H9 (cell line): ENCODE measurements at regions not wholly inside any gene's neighbourhood (a gene's known extent, or its start where the extent isn't known, plus 50 kb on each side); places are given as distances from the start of the nearest gene placed in this dataset.

Source experiments
- DNase-seq: peaks from one replicate; pipeline ENCODE4 v3.0.0-alpha.2; 2017
- H2AFZ ChIP-seq: one replicate; pipeline ENCODE4 v1.6.1; 2013; ENCODE audit warnings: mild to moderate bottlenecking, low read length, control low read depth, moderate library complexity
- H2AK5ac ChIP-seq: 2 replicates; pipeline ENCODE4 v1.6.1; 2013; ENCODE audit warnings: low read length, control low read depth, mixed read lengths; ENCODE audit not compliant: insufficient read length
- H2BK120ac ChIP-seq: one replicate; pipeline ENCODE4 v1.6.1; 2013; ENCODE audit warnings: low read depth, mild to moderate bottlenecking, low read length, control low read depth, inconsistent platforms; ENCODE audit not compliant: poor library complexity, severe bottlenecking
- H2BK12ac ChIP-seq: 2 replicates; pipeline ENCODE4 v1.6.1; 2013; ENCODE audit warnings: low read length, control low read depth, mixed read lengths, low read depth; ENCODE audit not compliant: insufficient read length
- H2BK15ac ChIP-seq: 2 replicates; pipeline ENCODE4 v1.6.1; 2013; ENCODE audit warnings: low read depth, low read length, control low read depth
- H2BK20ac ChIP-seq: one replicate; pipeline ENCODE4 v1.6.1; 2013; ENCODE audit warnings: low read depth, mild to moderate bottlenecking, low read length, control low read depth, inconsistent platforms; ENCODE audit not compliant: poor library complexity, severe bottlenecking
- H2BK5ac ChIP-seq: 2 replicates; pipeline ENCODE4 v1.6.1; 2013; ENCODE audit warnings: low read length, control low read depth, mixed read lengths; ENCODE audit not compliant: insufficient read length
- H3K14ac ChIP-seq: 2 replicates; pipeline ENCODE4 v1.6.1; 2013; ENCODE audit warnings: low read length, control low read depth; ENCODE audit not compliant: insufficient read depth
- H3K18ac ChIP-seq: 2 replicates; pipeline ENCODE4 v1.6.1; 2013; ENCODE audit warnings: low read depth, mild to moderate bottlenecking, mixed read lengths, low read length, control low read depth; ENCODE audit not compliant: insufficient read length
- H3K23ac ChIP-seq: 2 replicates; pipeline ENCODE4 v1.6.1; 2013; ENCODE audit warnings: low read length, control low read depth, mixed read lengths, low read depth; ENCODE audit not compliant: insufficient read length
- H3K23me2 ChIP-seq: 2 replicates; pipeline ENCODE4 v1.6.1; 2013; ENCODE audit warnings: low read depth, mild to moderate bottlenecking, mixed read lengths, low read length, control low read depth; ENCODE audit not compliant: insufficient read length, poor library complexity, severe bottlenecking
- H3K27ac ChIP-seq: 2 replicates; pipeline ENCODE4 v1.5.1; 2013; ENCODE audit warnings: low read length, control low read depth, mixed read lengths, low read depth; ENCODE audit not compliant: insufficient read length
- H3K27me3 ChIP-seq: 2 replicates; pipeline ENCODE4 v1.6.1; 2013; ENCODE audit warnings: low read length, control low read depth, inconsistent platforms; ENCODE audit not compliant: insufficient read depth
- H3K4ac ChIP-seq: 2 replicates; pipeline ENCODE4 v1.6.1; 2013; ENCODE audit warnings: low read depth, mild to moderate bottlenecking, control low read depth, inconsistent platforms, low read length, moderate library complexity
- H3K4me1 ChIP-seq: 2 replicates; pipeline ENCODE4 v1.6.1; 2013; ENCODE audit warnings: low read length, control low read depth, inconsistent platforms; ENCODE audit not compliant: insufficient read depth
- H3K4me2 ChIP-seq: 2 replicates; pipeline ENCODE4 v1.6.1; 2013; ENCODE audit warnings: low read length, control low read depth, mixed read lengths; ENCODE audit not compliant: insufficient read length, insufficient read depth
- H3K56ac ChIP-seq: 2 replicates; pipeline ENCODE4 v1.6.1; 2013; ENCODE audit warnings: low read depth, mild to moderate bottlenecking, mixed read lengths, low read length, control low read depth; ENCODE audit not compliant: insufficient read length
- H3K79me1 ChIP-seq: 2 replicates; pipeline ENCODE4 v1.6.1; 2013; ENCODE audit warnings: low read depth, mild to moderate bottlenecking, moderate library complexity, low read length, control low read depth, inconsistent platforms; ENCODE audit not compliant: insufficient read depth, poor library complexity, severe bottlenecking
- H3K79me2 ChIP-seq: 2 replicates; pipeline ENCODE4 v1.6.1; 2013; ENCODE audit warnings: low read length, control low read depth, inconsistent platforms; ENCODE audit not compliant: insufficient read depth
- H3K9ac ChIP-seq: 2 replicates; pipeline ENCODE4 v1.6.1; 2013; ENCODE audit warnings: low read length, control low read depth, mixed read lengths; ENCODE audit not compliant: insufficient read length; ENCODE audit errors: extremely low read depth
- H3K9me3 ChIP-seq: one replicate; pipeline ENCODE4 v1.6.1; 2013; ENCODE audit warnings: low read depth, low read length, inconsistent platforms; ENCODE audit not compliant: control insufficient read depth
- H3T11ph ChIP-seq: one replicate; pipeline ENCODE4 v1.6.1; 2013; ENCODE audit warnings: mild to moderate bottlenecking, low read length, control low read depth, inconsistent platforms
- H4K20me1 ChIP-seq: one replicate; pipeline ENCODE4 v1.6.1; 2013; ENCODE audit not compliant: control insufficient read depth, insufficient read length, insufficient read depth
- H4K5ac ChIP-seq: 2 replicates; pipeline ENCODE4 v1.6.1; 2013; ENCODE audit warnings: low read depth, mild to moderate bottlenecking, mixed read lengths, low read length, control low read depth; ENCODE audit not compliant: insufficient read length
- H4K8ac ChIP-seq: replicated peaks from 2 replicates; pipeline ENCODE4 v1.6.1; 2013; ENCODE audit warnings: low read length, control low read depth, mixed read lengths, low read depth; ENCODE audit not compliant: insufficient read length
- H4K91ac ChIP-seq: 2 replicates; pipeline ENCODE4 v1.6.1; 2013; ENCODE audit warnings: low read depth, mild to moderate bottlenecking, moderate library complexity, mixed read lengths, low read length, control low read depth; ENCODE audit not compliant: insufficient read length
- H3K27ac Mint-ChIP-seq, 3 experiments: 2 replicates in 2 of 3; 3 replicates in 1 of 3; pipeline ENCODE4 v1.8.0; 2020 to 2021; ENCODE audit warnings: mixed read lengths in 3 of 3, mild to moderate bottlenecking in 1 of 3, moderate library complexity in 1 of 3
- H3K27me3 Mint-ChIP-seq: 2 replicates; pipeline ENCODE4 v1.8.0; 2021; ENCODE audit warnings: low read depth, mild to moderate bottlenecking, moderate library complexity, mixed read lengths
- H3K36me3 Mint-ChIP-seq, 3 experiments: 2 replicates in 2 of 3; 3 replicates in 1 of 3; pipeline ENCODE4 v1.8.0; 2020 to 2021; ENCODE audit warnings: low read depth in 3 of 3, mixed read lengths in 3 of 3; ENCODE audit not compliant: insufficient read depth in 1 of 3
- H3K4me1 Mint-ChIP-seq, 2 experiments: 2 replicates each; pipeline ENCODE4 v1.8.0; 2020; ENCODE audit warnings: mixed read lengths in 2 of 2
- H3K4me3 Mint-ChIP-seq, 2 experiments: 2 replicates in 1 of 2; 3 replicates in 1 of 2; pipeline ENCODE4 v1.8.0; 2020 to 2021; ENCODE audit warnings: mild to moderate bottlenecking in 2 of 2, mixed read lengths in 2 of 2, moderate library complexity in 1 of 2
- H3K9me3 Mint-ChIP-seq, 2 experiments: 2 replicates in 1 of 2; 3 replicates in 1 of 2; pipeline ENCODE4 v1.8.0; 2020; ENCODE audit warnings: mild to moderate bottlenecking in 2 of 2, mixed read lengths in 2 of 2, moderate library complexity in 1 of 2
- WGBS: extraction: QIAGEN DNeasy Blood & Tissue Kit; methylation state at CpG from one replicate; pipeline ENCODE4 v1.1.7; 2013; ENCODE audit warnings: missing lambda C conversion rate, low lambda C conversion rate, mixed read lengths; ENCODE audit not compliant: insufficient read length; ENCODE audit errors: extremely low coverage; 5-methylcytosine and 5-hydroxymethylcytosine counted together
- TF ChIP-seq, protein P1 (sequence below): fragments of 200-600 bp; sonication (generic); conservative IDR thresholded peaks from 3 replicates; pipeline ENCODE4 v1.8.0; 2021; ENCODE audit warnings: antibody characterized with exemption, mild to moderate bottlenecking

DNA sequence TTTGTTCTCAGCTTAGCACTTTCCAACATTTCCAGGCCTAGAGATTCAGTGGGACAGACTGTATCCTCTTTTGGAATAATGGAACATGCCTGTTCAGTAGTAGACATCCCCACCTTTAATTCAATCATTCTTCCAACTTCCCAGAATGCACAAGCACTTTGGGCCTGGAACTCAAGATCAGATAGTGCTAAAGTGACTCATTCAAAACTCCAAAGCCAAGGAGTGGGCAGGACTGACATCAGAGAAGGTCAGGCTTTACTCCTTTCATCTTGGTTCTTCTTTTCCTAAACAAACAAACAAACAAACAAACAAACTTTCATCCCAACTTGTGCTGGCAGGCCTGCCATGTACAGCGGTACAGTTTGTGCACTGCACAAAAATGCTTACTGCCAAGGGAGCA lies 172.0 kb downstream of the AXIN2 start:
- no peak overlapping the region for H3K27ac Mint-ChIP-seq
- Histone ChIP-seq H3K9ac (no peak overlapping the region), H3K23me2 (no peaks in the 10 kb centered on the region), H2BK15ac (no peak overlapping the region), H2BK20ac (no peak overlapping the region), H4K91ac (no peak overlapping the region), H3K4me1 (no peaks in the 10 kb centered on the region), H2BK120ac (no peak overlapping the region), H3K79me2 (no peaks in the 10 kb centered on the region), H3K4me2 (no peak overlapping the region), H4K8ac (no peak overlapping the region), H3K4ac (no peak overlapping the region), H3K18ac (no peak overlapping the region), H3K27me3 (no peaks in the 10 kb centered on the region), H3K56ac (no peak overlapping the region), H3T11ph (no peak overlapping the region), H3K9me3 (no peaks in the 10 kb centered on the region), H3K27ac (no peak overlapping the region), H3K23ac (no peak overlapping the region), H4K5ac (no peak overlapping the region), H4K20me1 (no peaks in the 10 kb centered on the region), H3K79me1 (no peaks in the 10 kb centered on the region), H2AK5ac (no peak overlapping the region), H2BK12ac (no peak overlapping the region), H2AFZ (no peak overlapping the region), H3K14ac (no peak overlapping the region), H2BK5ac (no peak overlapping the region)
- no peaks in the 10 kb centered on the region for H3K4me1 Mint-ChIP-seq
- no peaks in the 10 kb centered on the region for H3K36me3 Mint-ChIP-seq
- H3K4me3 Mint-ChIP-seq = no peak overlapping the region
- WGBS = no CpG with 5 or more reads among the region's 1 CpG
- TF ChIP-seq, protein P1, sequence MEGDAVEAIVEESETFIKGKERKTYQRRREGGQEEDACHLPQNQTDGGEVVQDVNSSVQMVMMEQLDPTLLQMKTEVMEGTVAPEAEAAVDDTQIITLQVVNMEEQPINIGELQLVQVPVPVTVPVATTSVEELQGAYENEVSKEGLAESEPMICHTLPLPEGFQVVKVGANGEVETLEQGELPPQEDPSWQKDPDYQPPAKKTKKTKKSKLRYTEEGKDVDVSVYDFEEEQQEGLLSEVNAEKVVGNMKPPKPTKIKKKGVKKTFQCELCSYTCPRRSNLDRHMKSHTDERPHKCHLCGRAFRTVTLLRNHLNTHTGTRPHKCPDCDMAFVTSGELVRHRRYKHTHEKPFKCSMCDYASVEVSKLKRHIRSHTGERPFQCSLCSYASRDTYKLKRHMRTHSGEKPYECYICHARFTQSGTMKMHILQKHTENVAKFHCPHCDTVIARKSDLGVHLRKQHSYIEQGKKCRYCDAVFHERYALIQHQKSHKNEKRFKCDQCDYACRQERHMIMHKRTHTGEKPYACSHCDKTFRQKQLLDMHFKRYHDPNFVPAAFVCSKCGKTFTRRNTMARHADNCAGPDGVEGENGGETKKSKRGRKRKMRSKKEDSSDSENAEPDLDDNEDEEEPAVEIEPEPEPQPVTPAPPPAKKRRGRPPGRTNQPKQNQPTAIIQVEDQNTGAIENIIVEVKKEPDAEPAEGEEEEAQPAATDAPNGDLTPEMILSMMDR = no peak
- H3K9me3 Mint-ChIP-seq = no peaks in the 10 kb centered on the region; a peak in 1 of 5 replicates
- DNase-seq = no peak
- peaks cover 1% of the 10 kb centered on the region for H3K27me3 Mint-ChIP-seq
